ENCODE measurements at regions not wholly inside any gene's neighbourhood (a gene's known extent, or its start where the extent isn't known, plus 50 kb on each side); places are given as distances from the start of the nearest gene placed in this dataset. TPM values are rescaled to one million over a fixed set of nuclear protein-coding genes. Genes with fewer than 3 reads are reported as not detected.

DNA sequence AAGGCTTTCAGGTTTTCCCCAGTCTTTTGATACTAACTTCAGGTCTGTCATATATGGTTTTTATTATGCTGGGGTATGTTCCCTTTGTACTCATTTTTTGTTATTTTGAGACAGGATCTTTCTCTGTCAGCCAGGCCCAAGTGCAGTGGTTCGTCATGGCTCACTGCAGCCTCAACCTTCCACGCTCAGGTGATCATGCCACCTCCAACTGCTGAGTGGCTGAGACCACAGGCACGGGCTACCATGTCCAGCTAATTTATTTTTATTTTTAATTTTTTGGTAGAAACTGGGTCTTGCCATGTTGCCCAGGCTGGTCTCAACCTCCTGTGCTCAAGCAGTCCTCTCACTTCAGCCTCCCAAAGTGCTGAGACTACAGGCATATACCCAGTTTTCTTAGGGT lies 50.6 kb upstream of the PDGFD start:
- TF ChIP-seq POLR2AphosphoS5 (IDR thresholded peaks at IDR 0.05) (no peak), CTCF (IDR thresholded peaks at IDR 0.05) (no peak), POLR2A (IDR thresholded peaks at IDR 0.05) (no peak)
- Histone ChIP-seq H3K9me3 (no peaks in the 10 kb centered on the region), H3K4me3 (no peak overlapping the region), H3K4me1 (replicated peaks) (no peaks in the 10 kb centered on the region), H3K27ac (no peak overlapping the region), H3K36me3 (no peaks in the 10 kb centered on the region), H3K27me3 (replicated peaks; ENCODE audit: insufficient read depth) (no peaks in the 10 kb centered on the region)
- intact Hi-C loops (cut with DNase I), result no loop called here
- DNase-seq (ENCODE audit: low spot score), result no peak
- 92% methylated on average over 3 of the region's 3 CpGs for WGBS

Small RNAs in the stretch of these regions (microRNA-seq; reads per million reads assigned to microRNA genes)
- not detected for gene MIR7641-1

Small RNAs in the stretch of these regions (small RNA-seq; reads per million reads assigned to genes)
- 0 reads per million in 2 donors for gene AP001485.1
- gene MIR7641-1, result 0 reads per million in 2 donors
